ENCODE measurements at regions not wholly inside any gene's neighbourhood (a gene's known extent, or its start where the extent isn't known, plus 50 kb on each side); places are given as distances from the start of the nearest gene placed in this dataset.
"Not testable (repeated sequence)": the region's sequence is repeated elsewhere in the genome, so short reads cannot be mapped to it uniquely, and the experiment has no call there.

DNA sequence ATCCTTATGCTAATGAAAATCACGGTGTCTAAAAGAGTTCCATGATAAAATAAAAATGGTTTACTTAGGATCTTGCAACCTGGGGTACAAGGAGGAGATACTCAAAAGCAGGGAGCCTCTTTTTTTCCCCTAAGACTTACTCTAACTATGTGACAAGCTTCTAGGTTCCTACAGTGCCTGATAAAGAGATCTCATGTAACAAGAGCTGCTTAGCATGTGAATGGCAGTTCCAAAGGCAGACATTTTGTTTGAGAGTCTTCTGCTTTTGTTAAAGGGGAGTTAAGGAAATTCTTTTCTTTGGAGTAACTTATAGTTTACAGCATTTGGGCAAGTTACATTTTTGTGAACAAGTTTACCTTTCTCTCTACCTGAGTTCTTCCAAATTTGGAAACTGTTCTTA is 945.8 kb upstream of the ADGRB3 start:
- DNase-seq (ENCODE audit: low read depth in 3 of 3, low spot score in 2 of 3) = no peak

DNA sequence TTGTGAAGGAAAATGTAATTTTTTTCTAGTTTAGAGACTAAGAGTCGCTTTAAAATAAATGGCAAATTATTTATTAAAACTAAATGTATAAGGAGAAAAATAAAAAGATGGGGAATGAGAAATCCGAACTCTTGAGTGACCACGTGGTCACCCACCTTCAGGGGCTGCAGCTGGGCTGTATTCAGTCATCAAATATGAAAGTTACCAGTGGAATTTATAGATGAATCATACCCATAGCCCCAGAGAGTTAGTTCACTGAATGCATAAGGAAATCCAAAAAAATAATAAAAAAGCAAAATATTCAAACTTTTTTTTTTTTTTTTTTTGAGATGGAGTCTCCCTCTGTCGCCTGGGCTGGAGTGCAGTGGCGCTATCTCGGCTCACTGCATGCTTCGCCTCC is 947.7 kb upstream of the ADGRB3 start:
- no peak for DNase-seq (ENCODE audit: low read depth in 3 of 3, low spot score in 2 of 3)

DNA sequence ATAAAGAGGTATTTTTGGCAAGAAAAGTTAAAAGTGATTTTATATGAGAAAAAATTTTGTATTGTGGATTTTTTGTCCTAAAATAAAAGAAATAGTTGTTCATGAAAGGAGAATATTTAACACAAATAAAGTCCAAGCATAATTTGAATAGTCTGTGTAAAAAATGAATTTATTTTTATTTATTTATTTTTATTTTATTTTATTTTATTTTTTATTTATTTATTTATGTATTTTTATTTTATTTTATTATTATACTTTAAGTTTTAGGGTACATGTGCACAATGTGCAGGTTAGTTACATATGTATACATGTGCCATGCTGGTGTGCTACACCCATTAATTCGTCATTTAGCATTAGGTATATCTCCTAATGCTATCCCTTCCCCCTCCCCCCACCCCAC is 948.9 kb upstream of the ADGRB3 start:
- not testable (repeated sequence) for DNase-seq (ENCODE audit: low read depth in 3 of 3, low spot score in 2 of 3)

DNA sequence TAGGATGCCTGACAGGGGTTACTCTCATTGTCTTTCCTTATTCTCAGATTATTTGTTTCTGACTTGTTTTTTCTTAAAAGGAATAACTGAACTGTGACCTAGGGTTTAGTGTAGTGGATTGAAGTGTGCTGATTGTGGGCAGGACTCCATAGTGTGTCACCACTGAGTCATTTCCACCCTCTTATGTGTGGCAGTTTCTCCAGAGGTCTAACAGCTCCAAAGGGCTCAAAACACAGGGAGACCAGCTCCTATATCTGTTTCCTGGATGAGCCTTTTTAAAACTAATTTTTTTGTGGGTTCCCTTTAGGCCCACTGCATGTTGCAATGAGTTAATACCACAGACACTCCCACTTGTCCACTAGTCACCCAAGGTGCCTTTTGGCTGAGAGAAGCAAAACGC is 951.1 kb upstream of the ADGRB3 start:
- no peak for DNase-seq (ENCODE audit: low read depth in 3 of 3, low spot score in 2 of 3)

DNA sequence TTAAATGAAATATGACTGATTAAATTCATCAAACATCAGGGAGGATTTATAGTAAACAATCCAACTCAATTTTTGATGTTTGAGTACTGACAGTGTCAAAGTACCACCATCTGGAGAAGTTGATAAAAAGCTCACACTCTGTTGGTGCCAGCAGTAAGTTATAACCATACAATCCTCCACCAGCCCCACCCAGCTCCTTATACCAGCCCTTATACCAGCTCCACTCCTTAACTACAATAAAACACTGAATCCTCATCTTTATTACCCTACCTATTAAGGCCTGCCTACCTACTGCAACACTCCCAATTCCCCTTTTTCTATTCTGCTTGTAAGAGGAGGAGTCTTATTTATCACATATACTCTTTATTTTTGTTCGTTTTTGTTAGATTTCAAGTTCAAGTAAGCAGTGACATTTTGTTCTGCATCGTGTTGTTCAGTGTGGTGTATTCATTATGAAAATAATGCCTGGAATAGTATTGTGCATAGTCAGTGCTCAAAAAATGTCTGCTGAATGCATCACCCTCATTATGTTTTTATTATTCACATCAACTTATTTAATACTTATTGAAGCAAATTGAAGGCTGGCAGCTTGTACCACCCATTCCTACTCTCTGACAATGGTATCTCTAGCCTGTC is 954.7 kb upstream of the ADGRB3 start:
- DNase-seq (ENCODE audit: low read depth in 3 of 3, low spot score in 2 of 3) = no peak

DNA sequence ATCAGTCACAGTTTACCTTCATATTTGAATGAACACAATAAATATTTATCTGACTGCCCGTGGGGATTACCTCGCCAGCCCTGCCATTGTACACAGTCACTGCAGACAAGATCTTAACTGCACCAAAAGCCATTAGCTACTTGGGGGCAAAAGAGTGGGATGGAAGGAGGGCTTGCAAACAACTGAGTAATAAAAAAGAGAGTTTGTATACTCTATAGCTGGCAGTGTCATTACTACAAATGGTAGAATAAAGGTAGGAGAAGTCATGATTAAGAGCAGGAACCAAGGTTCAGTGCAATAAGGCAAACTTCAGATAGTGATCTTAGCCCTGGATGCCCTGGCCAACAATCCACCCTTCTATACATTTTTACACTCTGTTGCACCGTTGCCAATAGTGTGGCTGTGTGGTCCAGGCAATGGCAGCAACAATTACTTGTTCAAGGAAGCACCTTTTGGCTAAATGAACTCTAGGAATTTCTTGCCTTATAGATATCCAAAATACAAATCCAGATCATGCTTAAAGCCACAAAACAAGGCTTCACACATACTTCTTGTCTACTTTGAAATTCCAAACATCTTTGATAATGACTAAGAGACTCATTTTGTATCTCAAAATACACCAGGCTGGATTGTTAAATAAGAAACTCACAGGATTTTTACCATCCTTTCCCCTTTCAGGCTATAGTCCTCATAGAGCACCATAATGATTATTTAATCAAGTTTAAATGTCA is 955.4 kb upstream of the ADGRB3 start:
- DNase-seq (ENCODE audit: low read depth in 3 of 3, low spot score in 2 of 3) = no peak

DNA sequence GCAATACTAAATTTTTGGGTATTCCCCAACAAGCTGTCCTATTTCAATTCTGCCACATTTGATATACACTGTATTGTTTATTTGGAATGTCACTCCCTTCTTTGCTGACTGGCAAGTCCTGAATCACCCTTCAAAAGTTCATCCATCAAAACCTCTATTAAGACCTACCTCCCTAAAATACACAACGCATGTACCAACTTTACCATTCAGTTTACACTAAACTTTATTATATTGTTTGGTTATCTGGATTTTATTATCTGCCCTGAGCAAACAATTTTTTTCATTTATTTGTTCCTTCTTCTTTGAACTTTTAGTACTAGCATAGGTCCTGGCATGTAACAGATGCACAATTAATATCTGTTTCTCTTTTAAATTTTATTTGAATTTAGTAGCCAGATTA is 958.2 kb upstream of the ADGRB3 start:
- no peak for DNase-seq (ENCODE audit: low read depth in 3 of 3, low spot score in 2 of 3)

DNA sequence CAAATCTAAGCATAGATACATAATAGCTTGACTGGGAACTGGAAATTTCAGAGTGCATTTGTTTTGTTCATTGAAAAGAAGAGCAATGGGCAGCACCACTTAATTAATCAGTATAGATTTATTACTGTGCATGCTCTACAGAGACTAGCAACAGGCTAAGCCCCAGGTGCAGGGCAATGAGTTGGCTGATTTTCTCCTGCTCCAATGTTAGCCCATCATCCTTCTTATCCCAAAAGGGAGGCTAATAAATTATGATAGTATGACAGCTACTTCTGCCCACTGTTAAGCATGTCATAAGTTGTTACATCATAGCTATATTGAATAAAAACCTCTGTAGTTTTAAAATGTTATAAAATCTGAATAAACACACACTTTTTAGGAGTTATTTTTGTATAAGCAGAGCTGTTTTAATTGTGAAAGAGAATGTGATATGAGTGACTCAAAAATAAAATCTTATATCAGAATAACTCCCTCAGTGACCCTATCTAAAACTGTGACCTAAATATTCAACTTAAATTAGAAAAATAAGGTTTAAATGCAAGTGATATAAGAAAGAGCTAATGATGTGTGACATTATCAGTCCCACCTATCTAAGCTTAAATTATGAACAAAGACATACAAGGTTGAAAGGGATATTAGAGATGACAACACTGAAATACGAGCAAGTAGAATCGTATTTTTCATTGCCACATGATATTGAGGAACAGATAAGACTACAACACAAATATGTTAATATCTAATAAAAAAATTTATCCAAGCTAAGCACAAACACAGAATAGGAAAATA is 967.3 kb upstream of the ADGRB3 start:
- no peak for DNase-seq (ENCODE audit: low read depth in 3 of 3, low spot score in 2 of 3)

DNA sequence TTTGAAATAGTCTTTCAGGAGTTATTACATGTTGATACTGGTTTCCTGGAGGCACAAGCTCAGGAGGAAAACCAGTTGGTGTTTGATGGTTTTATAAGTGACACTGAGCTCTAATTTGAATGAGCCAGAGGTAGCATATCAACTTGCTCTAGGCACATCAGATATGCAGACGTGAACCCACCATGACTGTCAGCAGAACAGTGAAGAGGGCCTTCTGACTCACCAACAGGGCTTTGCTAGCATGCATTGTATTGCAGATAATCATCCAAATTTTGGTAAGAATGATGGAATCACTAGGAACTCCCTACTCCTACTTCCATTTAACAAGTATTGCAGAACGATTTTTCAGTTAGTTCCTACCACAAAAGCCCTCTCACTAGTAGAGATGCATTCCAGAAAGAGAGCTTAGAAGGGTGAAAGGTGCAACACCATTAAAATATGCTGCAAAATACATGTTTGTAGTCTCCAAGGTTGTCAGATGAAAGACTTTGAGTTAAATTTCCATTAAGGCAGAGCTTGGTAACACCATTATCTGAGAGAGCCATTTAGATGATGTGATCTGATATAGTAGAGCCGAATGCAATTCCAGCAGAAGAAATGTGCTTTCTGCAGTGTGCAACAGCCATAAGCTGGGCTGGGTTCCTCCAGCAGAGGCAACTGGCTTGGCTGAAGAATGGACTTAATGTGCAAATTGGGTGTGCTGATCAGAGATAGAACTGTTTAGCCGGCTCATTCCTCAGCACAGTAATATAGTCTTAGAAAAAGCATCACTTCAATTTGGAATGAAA is 968.7 kb upstream of the ADGRB3 start:
- no peak for DNase-seq (ENCODE audit: low read depth in 3 of 3, low spot score in 2 of 3)

DNA sequence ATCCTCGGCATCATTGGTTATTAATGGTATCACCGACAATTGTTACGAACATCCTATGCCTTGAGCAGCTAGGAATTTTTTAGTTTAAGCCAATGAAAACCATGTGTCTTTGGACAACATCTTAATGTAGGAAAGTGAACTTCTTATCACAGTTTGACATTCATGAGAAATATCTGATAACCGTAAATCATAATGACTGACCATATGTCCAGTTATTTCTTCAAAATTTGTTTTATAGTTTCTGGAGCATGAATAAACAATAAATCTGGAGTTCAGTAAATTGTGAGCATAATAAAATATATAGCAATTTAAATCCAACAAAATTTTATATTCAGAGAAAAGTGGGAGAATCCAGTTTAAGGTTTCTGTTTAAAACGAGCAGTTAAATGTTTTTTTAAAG is 970.1 kb upstream of the ADGRB3 start:
- DNase-seq (ENCODE audit: low read depth in 3 of 3, low spot score in 2 of 3) = no peak

DNA sequence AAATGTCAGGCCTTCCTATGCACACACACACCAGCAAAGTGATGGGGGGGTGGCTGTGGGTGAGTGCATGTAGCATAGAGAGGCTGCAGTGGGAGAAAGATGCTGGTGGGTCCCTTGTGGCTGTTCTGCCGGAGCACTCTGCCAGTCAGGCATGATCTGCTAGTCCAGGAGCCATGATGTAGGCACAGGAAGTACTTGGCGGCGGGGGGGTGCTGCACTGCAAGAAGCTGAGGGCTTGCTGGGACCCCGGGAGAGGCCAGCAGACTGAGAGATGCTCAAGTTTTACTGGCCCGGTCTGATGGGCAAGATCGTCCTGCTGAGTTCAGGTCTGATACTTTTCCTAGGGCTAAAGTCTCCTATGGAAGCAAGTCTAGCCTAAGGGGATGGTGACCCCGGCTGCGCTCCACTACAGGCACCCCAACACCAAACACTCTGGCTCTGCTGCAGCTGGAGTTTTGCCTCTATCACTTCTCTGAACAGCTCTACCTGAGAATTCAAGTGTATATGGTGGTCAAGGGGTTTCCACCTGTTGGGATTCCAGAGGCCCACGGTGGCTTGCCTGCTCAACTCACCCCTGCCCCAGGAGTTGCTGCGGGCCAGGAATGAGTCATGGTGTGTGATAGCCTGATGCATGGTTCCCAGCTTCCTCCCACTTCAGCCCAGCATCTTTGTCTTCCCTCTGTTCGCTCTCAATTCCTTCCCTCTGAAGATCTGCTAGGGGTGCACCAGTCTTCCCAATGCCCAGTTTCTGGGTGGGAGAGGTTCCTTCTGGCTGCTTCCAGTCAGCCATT is 971.8 kb upstream of the ADGRB3 start:
- no peak for DNase-seq (ENCODE audit: low read depth in 3 of 3, low spot score in 2 of 3)

DNA sequence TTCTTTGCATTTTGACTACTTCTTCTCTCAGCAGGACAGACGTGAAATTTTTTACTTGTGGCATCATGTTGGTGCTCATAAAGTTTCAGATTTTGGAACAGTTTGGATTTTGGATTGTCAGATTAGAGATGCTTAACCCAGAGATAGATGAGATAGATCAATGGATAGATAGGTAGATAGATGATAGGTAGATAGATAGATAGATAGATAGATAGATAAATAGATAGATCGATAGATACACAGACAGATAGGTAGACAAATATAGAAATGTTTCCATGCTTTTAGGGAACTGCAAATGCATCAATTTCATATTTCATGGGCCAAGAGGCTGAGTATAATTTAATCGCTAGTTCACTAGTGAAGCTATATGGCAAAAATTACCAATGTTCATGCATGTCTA is 981.5 kb upstream of the ADGRB3 start:
- no peak for DNase-seq (ENCODE audit: low read depth in 3 of 3, low spot score in 2 of 3)

DNA sequence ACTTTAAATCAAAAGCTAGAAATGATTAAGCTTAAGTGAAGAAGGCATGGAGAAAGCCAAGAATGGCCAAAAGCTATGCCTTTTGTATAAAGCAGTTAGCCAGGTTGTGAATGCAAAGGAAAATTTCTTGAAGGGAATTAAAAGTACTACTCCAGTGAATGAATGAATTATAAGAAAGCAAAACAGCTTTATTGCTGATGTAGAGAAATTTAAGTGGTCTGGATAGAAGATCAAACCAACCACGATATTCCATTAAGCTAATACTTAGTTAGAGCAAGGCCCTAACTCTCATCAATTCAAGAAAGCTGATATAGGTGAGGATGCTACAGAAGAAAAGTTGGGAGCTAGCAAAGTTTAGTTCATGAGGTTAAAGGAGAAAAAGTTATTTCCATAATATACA is 988.5 kb upstream of the ADGRB3 start:
- no peak for DNase-seq (ENCODE audit: low read depth in 3 of 3, low spot score in 2 of 3)

DNA sequence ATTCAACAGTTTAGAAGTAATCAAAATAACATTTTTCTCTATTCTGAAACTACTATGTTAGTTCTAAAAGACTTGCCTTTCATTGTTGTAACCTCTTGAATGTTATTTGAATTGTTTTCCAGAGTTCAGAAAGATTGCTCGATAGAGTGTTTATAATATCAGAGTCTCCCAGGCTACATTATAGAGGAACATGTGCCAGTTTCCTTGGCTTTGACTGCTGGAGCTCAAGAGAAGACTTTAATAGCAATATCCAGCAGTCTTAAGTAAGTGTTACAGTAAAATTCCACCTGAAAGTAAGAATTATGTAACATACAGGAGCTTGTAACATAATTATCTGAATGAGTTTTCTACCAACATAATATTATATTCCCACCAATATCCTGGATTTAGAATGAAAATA is 991.8 kb upstream of the ADGRB3 start:
- DNase-seq (ENCODE audit: low read depth in 3 of 3, low spot score in 2 of 3) = no peak

DNA sequence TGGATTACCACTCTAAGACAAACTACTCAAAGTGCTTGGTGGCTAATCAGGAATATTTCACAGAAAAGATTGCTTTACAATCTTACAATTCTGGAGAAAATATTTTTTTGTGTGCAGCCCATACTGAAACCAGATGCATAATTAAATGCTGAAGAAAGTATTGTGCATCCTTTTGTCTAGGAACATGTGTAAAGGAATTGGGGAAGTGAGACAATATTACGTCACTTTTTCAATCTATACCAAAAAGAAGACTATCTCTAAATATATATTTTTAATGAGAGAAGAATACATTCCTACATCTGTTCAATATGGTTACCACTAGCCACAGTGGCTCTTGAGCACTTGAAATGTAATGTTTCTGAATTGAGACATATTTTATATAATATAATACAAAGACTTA is 992.5 kb upstream of the ADGRB3 start:
- DNase-seq (ENCODE audit: low read depth in 3 of 3, low spot score in 2 of 3) = no peak

DNA sequence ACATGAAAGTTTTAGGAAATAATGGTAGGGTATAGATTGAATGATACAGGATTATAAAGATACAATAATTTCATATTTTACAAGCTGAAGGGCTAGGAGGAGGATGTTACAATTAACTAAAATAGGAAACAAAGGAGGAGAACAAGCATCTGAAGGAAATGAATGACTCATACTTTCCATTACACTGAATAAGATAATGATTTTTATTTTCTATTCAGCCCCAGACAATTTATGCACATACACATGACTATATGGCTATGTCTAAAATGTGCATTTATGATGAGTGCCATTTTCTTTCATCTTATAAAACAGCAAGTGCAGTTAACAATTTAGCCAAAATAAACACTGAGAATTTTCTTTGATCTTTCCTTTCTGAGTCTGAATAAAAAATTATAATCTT is 994.6 kb upstream of the ADGRB3 start:
- no peak for DNase-seq (ENCODE audit: low read depth in 3 of 3, low spot score in 2 of 3)

DNA sequence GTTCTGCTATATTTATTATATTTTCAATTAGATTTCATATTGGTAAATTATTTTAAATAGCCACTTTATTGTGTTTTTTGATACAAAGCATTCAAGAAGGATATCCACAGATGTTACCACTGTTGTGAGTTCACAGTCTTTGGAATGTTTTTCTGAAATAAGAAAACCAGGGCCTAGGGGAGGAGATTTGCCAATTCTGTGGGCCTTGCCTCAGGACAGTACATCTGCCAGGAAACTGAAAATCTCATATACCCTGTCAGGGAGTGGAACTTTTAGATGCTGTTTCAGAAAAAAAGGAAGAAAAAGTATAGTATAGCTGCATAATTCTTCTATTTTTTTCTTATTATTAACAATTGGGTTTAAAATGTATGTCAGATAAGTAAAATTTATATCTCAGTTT is 995.9 kb upstream of the ADGRB3 start:
- no peak for DNase-seq (ENCODE audit: low read depth in 3 of 3, low spot score in 2 of 3)

DNA sequence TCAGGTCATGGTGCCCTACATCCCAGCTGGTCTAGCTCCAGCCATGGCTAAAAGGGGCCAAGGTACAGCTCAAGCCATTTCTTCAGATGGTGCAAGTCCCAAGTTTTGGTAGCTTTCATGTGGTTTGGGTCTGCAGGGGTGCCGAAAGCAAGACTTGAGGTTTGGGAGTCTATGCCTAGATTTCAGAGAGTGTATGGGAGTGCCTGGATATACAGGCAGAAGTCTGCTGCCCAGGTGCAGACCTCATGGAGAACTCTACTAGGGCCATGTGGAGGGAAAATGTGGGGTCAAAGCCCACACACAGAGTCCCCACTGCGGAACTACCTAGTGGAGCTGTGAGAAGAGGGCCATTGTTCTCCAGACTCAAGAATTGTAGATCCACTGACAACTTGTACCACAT is 1000.9 kb upstream of the ADGRB3 start:
- DNase-seq (ENCODE audit: low read depth in 3 of 3, low spot score in 2 of 3) = no peak

DNA sequence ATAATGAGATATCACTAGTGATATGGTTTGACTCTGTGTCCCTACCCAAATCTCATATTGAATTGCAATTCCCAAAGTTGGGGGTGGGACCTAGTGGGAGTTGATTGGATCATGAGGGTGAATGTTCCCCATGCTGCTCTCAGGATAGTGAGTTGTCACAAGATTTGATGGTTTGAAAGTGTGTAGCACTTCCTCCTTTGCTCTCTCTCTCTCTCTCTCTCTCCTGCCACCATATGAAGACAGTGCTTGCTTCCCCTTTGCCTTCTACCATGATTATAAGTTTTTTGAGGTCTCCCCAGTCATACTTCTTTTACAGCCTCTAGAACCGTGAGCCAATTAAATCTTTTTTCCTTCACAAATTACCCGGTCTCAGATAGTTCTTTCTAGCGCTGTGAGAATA is 1002.0 kb upstream of the ADGRB3 start:
- no peak for DNase-seq (ENCODE audit: low read depth in 3 of 3, low spot score in 2 of 3)

DNA sequence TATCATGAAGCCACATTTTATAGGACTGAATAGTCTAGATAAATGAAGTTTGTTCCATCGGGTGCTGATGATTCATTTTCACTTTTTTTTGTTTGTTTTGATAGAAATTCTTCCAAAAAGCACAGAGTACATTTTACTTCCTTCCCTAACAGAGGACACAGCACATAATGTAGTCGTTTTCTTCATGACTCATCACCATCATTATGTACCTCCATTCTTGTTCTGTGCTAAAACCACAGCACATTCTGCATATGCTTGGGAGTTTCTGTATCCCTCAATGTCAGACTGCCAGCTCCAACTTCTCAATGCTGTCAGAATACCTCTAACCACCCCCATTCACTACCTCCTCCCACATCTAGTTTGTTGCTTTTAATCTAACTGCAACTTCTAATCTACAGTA is 1004.9 kb upstream of the ADGRB3 start:
- no peak for DNase-seq (ENCODE audit: low read depth in 3 of 3, low spot score in 2 of 3)

All from right renal cortex interstitium (tissue), 3 donors.